SK-N-MC (cell line): ENCODE measurements at regions not wholly inside any gene's neighbourhood (a gene's known extent, or its start where the extent isn't known, plus 50 kb on each side); places are given as distances from the start of the nearest gene placed in this dataset.

Experiments
- EZH2 ChIP-seq: fragments of 200-600 bp; sonication (generic); IDR thresholded peaks from one replicate; pipeline ENCODE4 v1.6.1; 2017; ENCODE audit warnings: antibody characterized with exemption
- FOXP2 ChIP-seq: optimal IDR thresholded peaks from 2 replicates; pipeline ENCODE3; 2011; ENCODE audit warnings: mild to moderate bottlenecking, moderate library complexity; ENCODE audit not compliant: insufficient read depth; ENCODE audit errors: extremely low read length, control extremely low read depth
- POLR2AphosphoS5 ChIP-seq: IDR thresholded peaks from 2 replicates; pipeline ENCODE4 v1.6.1; 2012; ENCODE audit warnings: mild to moderate bottlenecking, low read depth, low read length, borderline replicate concordance

GRCh38 chr5:110096419-110096818, 406.7 kb downstream of the MAN2A1 start:
- TF ChIP-seq EZH2 (no peak), POLR2AphosphoS5 (no peak), FOXP2 (no peak)
